ENCODE measurements at regions not wholly inside any gene's neighbourhood (a gene's known extent, or its start where the extent isn't known, plus 50 kb on each side); places are given as distances from the start of the nearest gene placed in this dataset.

DNA sequence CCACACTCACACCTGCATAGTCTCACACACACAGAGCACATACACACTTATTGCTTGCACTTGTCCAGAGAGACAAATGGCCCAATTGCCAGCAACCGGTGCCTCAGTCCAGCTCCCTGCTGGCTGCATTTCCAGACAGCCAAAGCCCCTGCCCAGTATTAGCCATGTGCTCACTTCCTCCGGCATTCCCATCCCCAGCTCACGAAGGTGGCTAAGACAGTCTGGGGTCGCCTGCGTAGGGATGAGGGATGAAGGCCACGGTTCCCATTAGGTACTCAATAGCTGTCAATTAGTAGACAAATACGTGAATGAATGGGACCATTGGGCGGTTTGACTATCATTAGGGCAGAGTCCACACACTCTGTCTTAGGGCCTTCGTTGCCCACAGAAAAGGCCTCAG lies 146.8 kb upstream of the EGLN3 start:
- TF ChIP-seq CTCF (optimal IDR thresholded peaks at IDR 0.05 in 1 of 3, IDR thresholded peaks at IDR 0.05 in 1 of 3, conservative IDR thresholded peaks at IDR 0.05 in 1 of 3; ENCODE audit: extremely low read depth in 1 of 3, insufficient read depth in 2 of 3, low read length in 3 of 3) = no peak
- TF ChIP-seq EZH2 (IDR thresholded peaks at IDR 0.05; ENCODE audit: low read length) = no peak

Measured in keratinocyte (primary cell).